BJ (cell line): ENCODE measurements at regions not wholly inside any gene's neighbourhood (a gene's known extent, or its start where the extent isn't known, plus 50 kb on each side); places are given as distances from the start of the nearest gene placed in this dataset.

ENCODE experiments used
- CTCF ChIA-PET: fragments of 350-600 bp; formaldehyde crosslinking; extraction: SDS; loops from one replicate; lab custom pipeline; 2021; ENCODE audit warnings: antibody characterized with exemption, inconsistent platforms; lab: Yijun Ruan, JAX
- POLR2A ChIA-PET: fragments of 300-600 bp; sonication (Branson Sonifier 250); formaldehyde crosslinking; extraction: SDS; loops from one replicate; lab custom pipeline; 2021; ENCODE audit warnings: antibody characterized with exemption; lab: Charles Lee
- DNase-seq: peaks from one replicate; pipeline ENCODE4 v3.0.0-alpha.2; 2011; ENCODE audit warnings: low read depth
- H3K27me3 ChIP-seq: 2 replicates; pipeline ENCODE4 v1.6.0; 2011; ENCODE audit warnings: low read length; ENCODE audit not compliant: control insufficient read depth, insufficient read depth
- H3K36me3 ChIP-seq: 2 replicates; pipeline ENCODE4 v1.5.1; 2011; ENCODE audit warnings: low read length; ENCODE audit not compliant: control insufficient read depth, insufficient read depth
- H3K4me3 ChIP-seq: 2 replicates; pipeline ENCODE4 v1.5.1; 2011; ENCODE audit warnings: low read depth, mild to moderate bottlenecking, control low read depth, low read length
- CTCF ChIP-seq: IDR thresholded peaks from 2 replicates; pipeline ENCODE4 v1.5.1; 2011; ENCODE audit warnings: low read depth, mild to moderate bottlenecking, control low read depth, inconsistent platforms, low read length, moderate library complexity; ENCODE audit not compliant: insufficient read depth

GRCh38 chr4:179607003-179607402, 2164.8 kb upstream of the AGA start:
- ChIA-PET CTCF (interaction anchor here (0.6 kb wide), 1 partner anchor 527 kb away, joined by 3 read pairs; no protein-coding TSS in a partner anchor), POLR2A (no interaction called here)
- Histone ChIP-seq H3K27me3 (no peaks in the 10 kb centered on the region), H3K4me3 (no peak overlapping the region), H3K36me3 (no peaks in the 10 kb centered on the region)
- TF ChIP-seq CTCF: no peak
- DNase-seq: no peak

- Histone ChIP-seq H3K4me3 (no peak overlapping the region), H3K27me3 (no peaks in the 10 kb centered on the region), H3K36me3 (no peaks in the 10 kb centered on the region)
- no peak for TF ChIP-seq CTCF
- POLR2A ChIA-PET: no interaction called here
- no peak for DNase-seq
- CTCF ChIA-PET: no interaction called here
Measured at GRCh38 chr4:179615704-179616103, 2173.5 kb upstream of the AGA start.

GRCh38 chr4:179618966-179619365, 2176.7 kb upstream of the AGA start:
- TF ChIP-seq CTCF: no peak
- Histone ChIP-seq H3K36me3 (no peaks in the 10 kb centered on the region), H3K27me3 (no peaks in the 10 kb centered on the region), H3K4me3 (no peak overlapping the region)
- CTCF ChIA-PET: no interaction called here
- POLR2A ChIA-PET: no interaction called here
- DNase-seq: no peak

GRCh38 chr4:179624768-179625181, 2182.5 kb upstream of the AGA start:
- no peaks in the 10 kb centered on the region for H3K36me3 ChIP-seq
- TF ChIP-seq CTCF: no peak
- DNase-seq: no peak
- POLR2A ChIA-PET: no interaction called here
- CTCF ChIA-PET: no interaction called here
- no peaks in the 10 kb centered on the region for H3K27me3 ChIP-seq
- H3K4me3 ChIP-seq: no peak overlapping the region

GRCh38 chr4:179625406-179625805, 2183.2 kb upstream of the AGA start:
- H3K36me3 ChIP-seq: no peaks in the 10 kb centered on the region
- H3K4me3 ChIP-seq: no peak overlapping the region
- H3K27me3 ChIP-seq: no peaks in the 10 kb centered on the region
- DNase-seq: no peak
- POLR2A ChIA-PET: no interaction called here
- CTCF ChIA-PET: no interaction called here
- no peak for TF ChIP-seq CTCF
